ENCODE measurements at regions not wholly inside any gene's neighbourhood (a gene's known extent, or its start where the extent isn't known, plus 50 kb on each side); places are given as distances from the start of the nearest gene placed in this dataset.
A peak's percentile ranks its signal among the peaks of the same experiment; 100 is the strongest.

- 40% methylated on average over 2 of the region's 4 CpGs for WGBS (ENCODE audit: insufficient coverage)
- Mint-ChIP-seq H3K4me3 (no peak overlapping the region), H3K4me1 (no peaks in the 10 kb centered on the region), H3K36me3 (no peaks in the 10 kb centered on the region), H3K27ac (peak overlapping the region in 1 of 7 donors; percentile 55), H3K9me3 (peaks cover 0 to 4% (median 0%) of the 10 kb centered on the region in 7 donors), H3K27me3 (ENCODE audit: low read depth in 3 of 3) (peaks cover 2 to 5% (median 4%) of the 10 kb centered on the region in 3 donors)
- Histone ChIP-seq H3K79me2 (ENCODE audit: insufficient read depth, low read length) (no peaks in the 10 kb centered on the region), H3K4me1 (ENCODE audit: control insufficient read depth in 1 of 2, insufficient read depth in 2 of 2, low read length in 2 of 2) (no peaks in the 10 kb centered on the region), H3K4me3 (replicated peaks in 1 of 3; ENCODE audit: low read depth in 2 of 3, low read length in 3 of 3) (no peak overlapping the region), H3K27me3 (ENCODE audit: control insufficient read depth in 2 of 2, insufficient read depth in 2 of 2, low read length in 2 of 2) (peaks cover 0 to 2% of the 10 kb centered on the region in 2 donors), H3K36me3 (replicated peaks in 1 of 2; ENCODE audit: control insufficient read depth in 1 of 2, insufficient read depth in 2 of 2, low read length in 2 of 2) (no peaks in the 10 kb centered on the region), H3K27ac (ENCODE audit: low read depth in 1 of 2, low read length in 2 of 2) (no peak overlapping the region), H3K9me3 (replicated peaks in 1 of 2; ENCODE audit: control insufficient read depth in 1 of 2, insufficient read depth in 1 of 2, low read length in 2 of 2) (no peaks in the 10 kb centered on the region), H4K20me1 (ENCODE audit: insufficient read depth, low read length) (no peaks in the 10 kb centered on the region), H3K4me2 (replicated peaks; ENCODE audit: extremely low read depth, low read length, poor library complexity, severe bottlenecking) (no peak overlapping the region), H3K9ac (ENCODE audit: insufficient read depth, low read length, poor library complexity, severe bottlenecking) (no peak overlapping the region), H2AFZ (ENCODE audit: insufficient read depth, low read depth, low read length, poor library complexity, severe bottlenecking) (no peak overlapping the region)
- no peak for DNase-seq
- TF ChIP-seq, protein P1, sequence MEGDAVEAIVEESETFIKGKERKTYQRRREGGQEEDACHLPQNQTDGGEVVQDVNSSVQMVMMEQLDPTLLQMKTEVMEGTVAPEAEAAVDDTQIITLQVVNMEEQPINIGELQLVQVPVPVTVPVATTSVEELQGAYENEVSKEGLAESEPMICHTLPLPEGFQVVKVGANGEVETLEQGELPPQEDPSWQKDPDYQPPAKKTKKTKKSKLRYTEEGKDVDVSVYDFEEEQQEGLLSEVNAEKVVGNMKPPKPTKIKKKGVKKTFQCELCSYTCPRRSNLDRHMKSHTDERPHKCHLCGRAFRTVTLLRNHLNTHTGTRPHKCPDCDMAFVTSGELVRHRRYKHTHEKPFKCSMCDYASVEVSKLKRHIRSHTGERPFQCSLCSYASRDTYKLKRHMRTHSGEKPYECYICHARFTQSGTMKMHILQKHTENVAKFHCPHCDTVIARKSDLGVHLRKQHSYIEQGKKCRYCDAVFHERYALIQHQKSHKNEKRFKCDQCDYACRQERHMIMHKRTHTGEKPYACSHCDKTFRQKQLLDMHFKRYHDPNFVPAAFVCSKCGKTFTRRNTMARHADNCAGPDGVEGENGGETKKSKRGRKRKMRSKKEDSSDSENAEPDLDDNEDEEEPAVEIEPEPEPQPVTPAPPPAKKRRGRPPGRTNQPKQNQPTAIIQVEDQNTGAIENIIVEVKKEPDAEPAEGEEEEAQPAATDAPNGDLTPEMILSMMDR (IDR thresholded peaks at IDR 0.05) = no peak
- intact Hi-C loops (cut with micrococcal nuclease) = no loop called here
These were observed 50.7 kb upstream of the TMEM260 start for GRCh38 chr14:56528927-56529326.

Data from CD14-positive monocyte (primary cell).